HTR-8/SVneo (cell line): ENCODE measurements at regions not wholly inside any gene's neighbourhood (a gene's known extent, or its start where the extent isn't known, plus 50 kb on each side); places are given as distances from the start of the nearest gene placed in this dataset.
A peak's percentile ranks its signal among the peaks of the same experiment; 100 is the strongest.

Experiments used
- DNase-seq: peaks from one replicate; pipeline ENCODE4 v3.0.0; 2011; ENCODE audit warnings: low spot score, mixed read lengths; ENCODE audit not compliant: insufficient read length
- FAIRE-seq: peaks from 2 replicates; lab custom pipeline; 2011; peaks lifted over from hg19 to GRCh38; lab: Jason Lieb, UNC

GRCh38 chr2:209316141-209316540 lies 107.7 kb upstream of the MAP2 start:
- DNase-seq, result no peak
- no peak for FAIRE-seq

DNA sequence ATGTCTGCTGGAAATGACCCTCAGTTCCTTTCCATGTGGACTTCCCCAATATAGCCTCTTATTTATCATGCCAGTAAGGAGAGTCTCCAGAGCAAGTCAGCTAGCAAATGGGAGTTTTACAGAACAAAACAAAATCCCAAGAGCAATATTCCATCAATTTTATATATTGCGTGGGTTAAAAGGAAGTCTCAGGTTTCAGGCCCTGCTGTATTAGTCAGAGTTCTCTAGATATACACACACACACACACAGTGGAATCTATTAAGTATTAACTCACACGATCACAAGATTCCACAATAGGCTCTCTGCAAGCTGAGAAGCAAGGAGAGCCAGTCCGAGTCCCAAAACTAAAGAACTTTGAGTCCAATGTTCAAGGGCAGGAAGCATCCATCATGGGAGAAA lies 102.8 kb upstream of the MAP2 start:
- no peak for DNase-seq
- no peak for FAIRE-seq

- no peak for FAIRE-seq
Observed at GRCh38 chr2:209321581-209321980, 102.3 kb upstream of the MAP2 start.

GRCh38 chr2:209322041-209322440 lies 101.8 kb upstream of the MAP2 start:
- FAIRE-seq (no peak), DNase-seq (no peak)

More at GRCh38 chr2:209321581-209321980, 102.3 kb upstream of the MAP2 start:
- no peak for DNase-seq

DNA sequence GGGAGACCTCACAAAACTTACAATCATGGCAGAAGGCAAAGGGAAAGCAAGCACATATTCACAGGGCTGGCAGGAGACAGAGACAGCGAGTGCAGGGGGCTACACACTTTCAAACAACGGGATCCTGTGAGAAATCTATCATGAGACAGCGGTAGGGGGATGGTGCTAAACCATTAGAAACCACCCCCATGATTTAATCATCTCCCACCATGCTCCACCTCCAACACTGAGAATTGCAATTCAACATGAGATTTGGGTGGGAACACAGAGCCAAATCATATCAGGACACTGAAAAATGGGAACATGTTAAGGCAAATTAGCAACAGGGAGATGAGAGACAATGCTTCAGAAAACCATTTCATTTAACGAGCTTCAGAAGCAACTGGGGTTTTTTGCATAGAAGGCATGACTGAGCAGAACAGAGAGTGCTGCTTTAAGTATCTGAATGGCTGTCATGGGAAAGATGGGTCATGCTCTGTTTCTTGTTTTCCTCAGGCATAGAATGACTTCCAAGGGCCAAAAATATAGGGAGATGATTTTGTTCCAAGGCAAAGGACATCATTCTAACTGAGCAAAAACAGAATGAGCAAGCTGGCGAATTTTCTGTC lies 100.8 kb upstream of the MAP2 start:
- FAIRE-seq (no peak), DNase-seq (no peak)

- FAIRE-seq (no peak), DNase-seq (no peak)
Observed at GRCh38 chr2:209323738-209324137, 100.1 kb upstream of the MAP2 start.

GRCh38 chr2:209324281-209324680 lies 99.6 kb upstream of the MAP2 start:
- DNase-seq (no peak), FAIRE-seq (no peak)

DNA sequence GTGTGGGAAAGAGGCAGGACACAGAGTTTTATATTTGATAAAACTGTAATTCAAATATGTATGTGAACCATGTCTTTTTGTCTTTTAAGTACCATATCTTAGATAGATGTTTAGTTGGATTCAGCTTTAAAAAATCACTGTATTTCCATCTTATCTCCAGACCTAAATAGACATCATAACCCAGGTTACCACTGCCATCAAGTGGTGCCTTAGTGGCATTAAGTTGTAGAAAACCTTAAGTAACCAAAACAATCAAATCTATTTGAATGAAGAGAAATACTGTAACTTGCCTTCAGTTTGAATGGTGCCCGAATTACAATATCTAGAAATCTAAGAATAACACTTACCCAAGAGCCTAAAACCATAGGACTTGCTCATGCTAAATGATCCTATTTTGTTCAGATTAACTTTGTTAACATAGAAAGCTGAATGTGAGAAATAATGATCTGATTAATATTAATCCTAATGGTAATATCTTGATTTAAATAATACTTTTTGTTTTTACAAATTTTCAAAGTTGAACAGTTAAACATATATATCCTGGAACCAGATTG lies 92.5 kb upstream of the MAP2 start:
- DNase-seq, result peak; percentile 8
- no peak for FAIRE-seq

DNA sequence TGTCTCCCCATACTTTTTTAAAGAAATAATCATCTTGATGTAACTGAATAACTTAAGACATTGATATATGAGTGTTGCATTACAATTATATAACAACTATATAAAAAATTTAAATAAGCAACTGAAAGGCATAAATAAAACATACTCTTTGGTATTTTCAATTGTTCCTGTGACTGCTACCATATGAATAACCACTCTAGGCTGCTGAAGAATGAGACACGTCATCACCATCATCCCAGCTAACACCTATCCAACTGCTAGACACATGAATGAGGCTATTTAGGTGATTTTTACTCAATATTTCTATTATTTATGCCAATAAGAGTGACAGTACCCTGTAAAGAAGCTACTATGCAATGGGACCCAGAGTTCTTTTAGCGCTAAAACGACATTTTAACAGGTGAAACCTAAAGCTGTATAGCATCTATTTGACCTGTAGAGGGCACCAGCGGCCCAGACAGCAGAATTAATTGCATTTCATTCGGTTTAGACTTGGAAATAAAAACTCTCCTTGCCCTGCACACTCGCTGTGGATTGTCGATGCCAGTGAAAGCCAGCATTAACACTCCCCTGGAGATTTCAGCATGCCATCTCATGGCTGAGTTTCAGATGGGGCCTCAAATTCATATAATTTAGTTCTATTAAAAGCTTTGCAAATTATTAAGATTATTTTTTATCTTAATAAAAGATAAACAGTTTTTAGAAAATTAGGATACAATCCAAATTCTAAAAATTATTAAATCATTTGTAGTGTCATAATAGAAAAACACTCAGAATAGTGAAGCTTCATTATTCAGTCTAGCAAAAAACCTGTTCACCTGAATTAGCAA lies 89.4 kb upstream of the MAP2 start:
- FAIRE-seq (no peak), DNase-seq (peak; percentile 45)

DNA sequence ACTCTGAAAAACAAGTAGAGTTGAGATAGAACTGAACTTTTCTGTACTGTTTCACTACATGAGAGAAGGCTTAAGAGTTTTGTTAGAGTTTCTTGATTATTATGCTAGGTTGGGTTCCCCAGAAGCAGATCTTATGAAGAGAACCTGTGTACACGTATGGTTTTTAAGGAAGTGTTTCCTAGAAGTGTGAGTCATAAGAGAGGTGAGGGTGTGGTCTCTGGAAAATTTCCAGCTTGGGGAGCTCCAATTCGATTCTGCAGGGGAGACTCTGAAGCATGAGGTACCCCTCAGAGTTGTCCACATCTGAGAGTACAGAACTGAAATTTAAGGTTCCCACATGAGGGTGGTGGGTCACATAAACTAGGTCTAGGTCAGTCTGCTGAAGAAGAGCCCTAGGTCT lies 83.3 kb upstream of the MAP2 start:
- FAIRE-seq, result no peak
- no peak for DNase-seq

- DNase-seq (no peak), FAIRE-seq (no peak)
Observed at GRCh38 chr2:209344349-209344748, 79.5 kb upstream of the MAP2 start.

DNA sequence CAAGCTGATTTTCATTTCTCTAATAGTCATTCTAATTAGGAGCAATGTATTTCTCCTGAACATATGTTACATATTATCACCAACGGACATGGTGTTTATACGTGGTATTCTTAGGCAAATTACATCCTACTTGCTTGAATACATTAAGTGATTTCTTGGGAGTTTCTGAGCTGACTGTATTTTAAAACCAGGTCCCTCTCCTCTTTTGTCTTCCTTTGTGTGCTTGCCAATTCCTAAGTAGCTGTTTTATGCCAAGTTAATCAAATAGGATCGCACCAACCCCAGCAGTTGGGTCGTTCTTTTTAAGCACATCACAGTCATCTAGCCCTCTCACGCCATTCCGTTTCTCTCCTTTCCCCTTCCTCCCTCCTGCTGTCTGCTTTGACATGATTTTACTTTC lies 75.4 kb upstream of the MAP2 start:
- FAIRE-seq (no peak), DNase-seq (no peak)

DNA sequence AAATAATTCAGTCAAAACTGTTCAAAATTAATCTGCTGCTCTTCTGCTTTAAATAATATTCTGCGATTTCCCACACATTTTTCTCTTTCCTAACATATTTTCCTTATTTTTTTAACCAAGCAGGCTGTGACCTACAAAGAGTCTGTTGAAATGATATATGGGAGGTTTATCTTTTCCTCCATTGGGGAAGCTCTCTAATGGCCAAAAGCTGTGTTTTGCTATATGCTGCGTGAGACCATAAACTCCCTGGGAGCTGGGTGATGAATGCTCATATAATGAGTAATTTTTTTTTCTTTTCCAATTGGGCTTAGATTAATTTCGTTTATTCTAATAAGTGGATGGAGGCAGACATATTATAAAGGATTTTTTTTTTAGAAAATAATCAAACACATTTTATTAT lies 72.2 kb upstream of the MAP2 start:
- FAIRE-seq (no peak), DNase-seq (peak; percentile 8)

GRCh38 chr2:209358992-209359391 lies 64.9 kb upstream of the MAP2 start:
- FAIRE-seq, result no peak
- no peak for DNase-seq

GRCh38 chr2:209367075-209367747 lies 56.6 kb upstream of the MAP2 start:
- DNase-seq (no peak), FAIRE-seq (no peak)

- DNase-seq (peak; percentile 9), FAIRE-seq (no peak)
Observed at GRCh38 chr2:209368406-209368805, 55.4 kb upstream of the MAP2 start.

DNA sequence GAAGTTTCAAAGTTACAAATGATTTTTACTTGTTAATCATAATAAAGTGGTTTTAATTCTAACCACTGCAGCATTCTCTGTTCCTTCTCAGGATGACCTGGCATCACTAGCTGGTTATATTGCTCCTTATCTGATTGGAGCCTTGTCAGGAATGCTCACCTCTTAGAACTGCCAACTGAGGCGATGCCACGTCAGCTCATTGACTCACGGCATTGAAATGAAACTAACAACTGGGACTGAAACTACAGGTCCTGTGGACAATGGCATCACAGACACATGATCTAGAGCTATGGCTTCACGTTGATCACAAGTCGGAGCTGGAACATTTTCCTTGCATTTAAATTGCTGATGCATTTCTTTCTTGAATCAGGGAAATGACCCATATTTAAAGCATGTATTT lies 54.9 kb upstream of the MAP2 start:
- peak; percentile 93 for FAIRE-seq
- peak; percentile 70 for DNase-seq

DNA sequence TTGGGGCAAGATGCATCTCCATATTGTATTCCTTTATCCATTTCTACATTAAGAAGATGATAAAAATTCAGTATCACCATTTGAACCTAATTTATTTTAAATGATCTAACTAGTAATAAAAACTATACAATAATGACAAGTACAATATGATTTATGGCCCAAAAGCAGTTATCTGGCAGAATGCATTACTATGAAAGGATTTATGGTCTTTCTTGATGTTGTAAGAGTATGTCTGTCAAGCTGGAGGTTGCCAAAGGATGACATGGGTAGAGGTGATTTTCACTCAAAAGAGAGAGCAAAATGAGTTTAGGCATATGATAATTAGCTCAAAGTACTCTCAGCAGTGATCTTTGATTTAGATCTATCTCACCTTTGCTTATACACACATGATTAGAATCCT lies 54.2 kb upstream of the MAP2 start:
- FAIRE-seq, result no peak
- no peak for DNase-seq

GRCh38 chr2:209371407-209371806 lies 52.4 kb upstream of the MAP2 start:
- DNase-seq (no peak), FAIRE-seq (no peak)
